OCI-LY1 (cell line): ENCODE measurements at regions not wholly inside any gene's neighbourhood (a gene's known extent, or its start where the extent isn't known, plus 50 kb on each side); places are given as distances from the start of the nearest gene placed in this dataset.

Source experiments
- H2AFZ ChIP-seq: fragments of 200-600 bp; sonication (generic), shearing (Covaris generic); 2 replicates; pipeline ENCODE4 v1.6.0; 2014; ENCODE audit warnings: antibody characterized with exemption, mild to moderate bottlenecking, low read length
- H3F3A ChIP-seq: fragments of 200-600 bp; sonication (generic), shearing (Covaris generic); 2 replicates; pipeline ENCODE4 v1.6.0; 2014; ENCODE audit warnings: mild to moderate bottlenecking, antibody characterized with exemption, low read length, moderate library complexity; ENCODE audit not compliant: insufficient read depth
- H3K27ac ChIP-seq: fragments of 200-600 bp; sonication (generic); 2 replicates; pipeline ENCODE4 v1.5.1; 2014; ENCODE audit warnings: low read length, mixed run types, mild to moderate bottlenecking, low read depth; ENCODE audit not compliant: poor library complexity, severe bottlenecking
- H3K27me3 ChIP-seq: fragments of 200-600 bp; sonication (generic); 2 replicates; pipeline ENCODE4 v1.6.0; 2014; ENCODE audit warnings: antibody characterized with exemption, mild to moderate bottlenecking, low read length, moderate library complexity; ENCODE audit not compliant: insufficient read depth
- H3K36me3 ChIP-seq: fragments of 200-600 bp; sonication (generic); 2 replicates; pipeline ENCODE4 v1.6.1; 2014; ENCODE audit warnings: mild to moderate bottlenecking, antibody characterized with exemption, low read length, moderate library complexity, mixed read lengths; ENCODE audit not compliant: insufficient read depth
- H3K4me1 ChIP-seq: fragments of 200-600 bp; sonication (generic); 2 replicates; pipeline ENCODE4 v1.5.1; 2014; ENCODE audit warnings: mild to moderate bottlenecking, low read length, moderate library complexity; ENCODE audit not compliant: insufficient read depth, severe bottlenecking
- H3K4me2 ChIP-seq: fragments of 200-600 bp; sonication (generic), shearing (Covaris generic); 2 replicates; pipeline ENCODE4 v1.6.1; 2014; ENCODE audit warnings: low read length
- H3K4me3 ChIP-seq: fragments of 200-600 bp; sonication (generic); 2 replicates; pipeline ENCODE4 v1.5.1; 2014; ENCODE audit warnings: low read length, low read depth, mild to moderate bottlenecking, mixed read lengths; ENCODE audit not compliant: poor library complexity, severe bottlenecking
- H3K79me2 ChIP-seq: fragments of 200-600 bp; shearing (Covaris generic); 2 replicates; pipeline ENCODE4 v1.6.1; 2016; ENCODE audit warnings: mixed run types, low read length, mixed read lengths; ENCODE audit not compliant: insufficient read depth
- H3K9ac ChIP-seq: fragments of 200-600 bp; sonication (generic), shearing (Covaris generic); 2 replicates; pipeline ENCODE4 v1.6.1; 2014; ENCODE audit warnings: mild to moderate bottlenecking, low read length, mixed read lengths
- H3K9me2 ChIP-seq: fragments of 200-600 bp; sonication (generic), shearing (Covaris generic); 2 replicates; pipeline ENCODE4 v1.6.1; 2014; ENCODE audit warnings: low read depth, mild to moderate bottlenecking, low read length, mixed read lengths
- H3K9me3 ChIP-seq: fragments of 200-600 bp; shearing (Covaris generic); 2 replicates; pipeline ENCODE4 v1.6.1; 2014; ENCODE audit warnings: low read length, mixed read lengths
- H4K20me1 ChIP-seq: fragments of 200-600 bp; sonication (generic), shearing (Covaris generic); 2 replicates; pipeline ENCODE4 v1.6.0; 2016; ENCODE audit warnings: mild to moderate bottlenecking, low read length; ENCODE audit not compliant: insufficient read depth
- CTCF ChIP-seq: fragments of 200-600 bp; sonication (generic), shearing (Covaris generic); IDR thresholded peaks from 2 replicates; pipeline ENCODE4 v1.5.1; 2017; ENCODE audit warnings: mild to moderate bottlenecking, antibody characterized with exemption, low read length, moderate library complexity, mixed read lengths
- EZH2 ChIP-seq: fragments of 200-600 bp; sonication (generic), shearing (Covaris generic); IDR thresholded peaks from 2 replicates; pipeline ENCODE4 v1.8.0; 2017; ENCODE audit warnings: borderline replicate concordance, mixed run types, mild to moderate bottlenecking, antibody characterized with exemption, low read length, moderate library complexity, mixed read lengths

- H3K9ac ChIP-seq: no peak overlapping the region
- no peak overlapping the region for H3K27ac ChIP-seq
- H3K36me3 ChIP-seq: no peaks in the 10 kb centered on the region
- no peak overlapping the region for H3K4me3 ChIP-seq
- H3K4me2 ChIP-seq: no peak overlapping the region
- H4K20me1 ChIP-seq: no peaks in the 10 kb centered on the region
- H3K4me1 ChIP-seq: no peaks in the 10 kb centered on the region
- H3K27me3 ChIP-seq: no peaks in the 10 kb centered on the region; the same call in 1 of the 2 replicates
- no peaks in the 10 kb centered on the region for H3F3A ChIP-seq
- no peak overlapping the region for H2AFZ ChIP-seq
- H3K9me2 ChIP-seq: no peaks in the 10 kb centered on the region
- TF ChIP-seq EZH2 (no peak), CTCF (no peak)
- H3K9me3 ChIP-seq: no peaks in the 10 kb centered on the region
- no peaks in the 10 kb centered on the region for H3K79me2 ChIP-seq
Observed at GRCh38 chr6:170205126-170205525, 85.8 kb downstream of the DLL1 start.

GRCh38 chr6:170203212-170203611 is 87.7 kb downstream of the DLL1 start:
- H3K9ac ChIP-seq: no peak overlapping the region
- TF ChIP-seq EZH2: no peak
- TF ChIP-seq CTCF: no peak
- H3F3A ChIP-seq: no peaks in the 10 kb centered on the region
- no peaks in the 10 kb centered on the region; the same call in 1 of the 2 replicates for H3K27me3 ChIP-seq
- H3K27ac ChIP-seq: no peak overlapping the region
- H3K79me2 ChIP-seq: no peaks in the 10 kb centered on the region
- no peaks in the 10 kb centered on the region for H4K20me1 ChIP-seq
- H3K4me2 ChIP-seq: no peak overlapping the region
- no peaks in the 10 kb centered on the region for H3K36me3 ChIP-seq
- no peaks in the 10 kb centered on the region for H3K4me1 ChIP-seq
- H3K4me3 ChIP-seq: no peak overlapping the region
- no peaks in the 10 kb centered on the region for H3K9me3 ChIP-seq
- H3K9me2 ChIP-seq: no peaks in the 10 kb centered on the region
- no peak overlapping the region for H2AFZ ChIP-seq

- Histone ChIP-seq H3K4me3 (no peak overlapping the region), H3K9me3 (no peaks in the 10 kb centered on the region), H3F3A (no peaks in the 10 kb centered on the region), H3K4me1 (no peaks in the 10 kb centered on the region), H3K36me3 (no peaks in the 10 kb centered on the region), H3K27me3 (no peaks in the 10 kb centered on the region; the same call in 1 of the 2 replicates), H4K20me1 (no peaks in the 10 kb centered on the region), H3K9me2 (no peaks in the 10 kb centered on the region), H3K4me2 (no peak overlapping the region), H3K79me2 (no peaks in the 10 kb centered on the region), H3K9ac (no peak overlapping the region), H3K27ac (no peak overlapping the region), H2AFZ (no peak overlapping the region)
- TF ChIP-seq EZH2 (no peak), CTCF (no peak)
Observed at GRCh38 chr6:170202416-170203135, 88.3 kb downstream of the DLL1 start.
